CD14-positive monocyte (primary cell): ENCODE measurements at regions not wholly inside any gene's neighbourhood (a gene's known extent, or its start where the extent isn't known, plus 50 kb on each side); places are given as distances from the start of the nearest gene placed in this dataset.

Experiments used
- DNase-seq, 3 donors: peaks; one replicate each; pipeline ENCODE4 v3.0.0-alpha.2; 2011 to 2022
- H2AFZ ChIP-seq: 2 replicates; pipeline ENCODE4 v1.6.0; 2012; ENCODE audit warnings: mild to moderate bottlenecking, low read depth, low read length, inconsistent platforms; ENCODE audit not compliant: insufficient read depth, poor library complexity, severe bottlenecking
- H3K27ac ChIP-seq, 2 donors: 1 replicate in 1 of 2; 2 replicates in 1 of 2; pipeline ENCODE4 v1.5.1; 2012 to 2013; ENCODE audit warnings: low read length in 2 of 2, control low read depth in 1 of 2, inconsistent platforms in 1 of 2, low read depth in 1 of 2, mild to moderate bottlenecking in 1 of 2
- H3K27me3 ChIP-seq, 2 donors: one replicate each; pipeline versions ENCODE4 v1.6.0 to v1.6.1; 2011 to 2013; ENCODE audit warnings: low read length in 2 of 2; ENCODE audit not compliant: control insufficient read depth in 2 of 2, insufficient read depth in 2 of 2
- H3K36me3 ChIP-seq, 2 donors: replicated peaks in 1 of 2; 1 replicate in 1 of 2; 2 replicates in 1 of 2; pipeline versions ENCODE4 v1.5.1 to v1.6.1; 2012 to 2013; ENCODE audit warnings: low read length in 2 of 2, control low read depth in 1 of 2, inconsistent platforms in 1 of 2, mild to moderate bottlenecking in 1 of 2; ENCODE audit not compliant: insufficient read depth in 2 of 2, control insufficient read depth in 1 of 2
- H3K4me1 ChIP-seq, 2 donors: 1 replicate in 1 of 2; 2 replicates in 1 of 2; pipeline versions ENCODE4 v1.5.1 to v1.6.1; 2012 to 2013; ENCODE audit warnings: low read length in 2 of 2, control low read depth in 1 of 2, inconsistent platforms in 1 of 2, mild to moderate bottlenecking in 1 of 2, moderate library complexity in 1 of 2; ENCODE audit not compliant: insufficient read depth in 2 of 2, control insufficient read depth in 1 of 2
- H3K4me2 ChIP-seq: replicated peaks from 2 replicates; pipeline ENCODE3; 2012; ENCODE audit warnings: low read length, moderate library complexity, mild to moderate bottlenecking; ENCODE audit not compliant: poor library complexity, severe bottlenecking; ENCODE audit errors: extremely low read depth
- H3K4me3 ChIP-seq, 3 experiments: fragments of 200-600 bp in 1 of 3; sonication (generic) in 1 of 3; replicated peaks in 1 of 3; 1 replicate in 2 of 3; 2 replicates in 1 of 3; pipeline ENCODE4 v1.5.1; 2011 to 2013; ENCODE audit warnings: low read length in 3 of 3, mild to moderate bottlenecking in 3 of 3, control low read depth in 2 of 3, low read depth in 2 of 3, inconsistent platforms in 1 of 3, moderate library complexity in 1 of 3
- H3K79me2 ChIP-seq: 2 replicates; pipeline ENCODE4 v1.6.0; 2012; ENCODE audit warnings: mild to moderate bottlenecking, control low read depth, inconsistent platforms, low read length, moderate library complexity; ENCODE audit not compliant: insufficient read depth
- H3K9ac ChIP-seq: 2 replicates; pipeline ENCODE4 v1.6.0; 2017; ENCODE audit warnings: low read length, mild to moderate bottlenecking; ENCODE audit not compliant: insufficient read depth, poor library complexity, severe bottlenecking
- H3K9me3 ChIP-seq, 2 donors: replicated peaks in 1 of 2; 1 replicate in 1 of 2; 2 replicates in 1 of 2; pipeline versions ENCODE4 v1.5.1 to v1.6.1; 2012 to 2013; ENCODE audit warnings: low read length in 2 of 2, control low read depth in 1 of 2; ENCODE audit not compliant: control insufficient read depth in 1 of 2, insufficient read depth in 1 of 2
- H4K20me1 ChIP-seq: 2 replicates; pipeline ENCODE4 v1.6.0; 2012; ENCODE audit warnings: mild to moderate bottlenecking, low read length, control low read depth, moderate library complexity; ENCODE audit not compliant: insufficient read depth
- H3K27ac Mint-ChIP-seq, 7 donors: one replicate each; pipeline ENCODE4 v1.8.0; 2020; ENCODE audit warnings: mild to moderate bottlenecking in 7 of 7, mixed read lengths in 7 of 7, moderate library complexity in 6 of 7, inconsistent platforms in 2 of 7
- H3K27me3 Mint-ChIP-seq, 3 donors: one replicate each; pipeline ENCODE4 v1.8.0; 2021 to 2022; ENCODE audit warnings: low read depth in 3 of 3, mild to moderate bottlenecking in 3 of 3, mixed read lengths in 3 of 3, moderate library complexity in 3 of 3, inconsistent platforms in 1 of 3
- H3K36me3 Mint-ChIP-seq, 2 donors: one replicate each; pipeline ENCODE4 v1.8.0; 2020; ENCODE audit warnings: mixed read lengths in 2 of 2, inconsistent platforms in 1 of 2, mild to moderate bottlenecking in 1 of 2
- H3K4me1 Mint-ChIP-seq: one replicate; pipeline ENCODE4 v1.8.0; 2020; ENCODE audit warnings: mild to moderate bottlenecking, mixed read lengths
- H3K4me3 Mint-ChIP-seq, 2 donors: one replicate each; pipeline ENCODE4 v1.8.0; 2020; ENCODE audit warnings: mild to moderate bottlenecking in 2 of 2, mixed read lengths in 2 of 2, moderate library complexity in 1 of 2
- H3K9me3 Mint-ChIP-seq, 7 donors: one replicate each; pipeline ENCODE4 v1.8.0; 2020 to 2022; ENCODE audit warnings: mixed read lengths in 7 of 7, mild to moderate bottlenecking in 6 of 7, moderate library complexity in 6 of 7, inconsistent platforms in 2 of 7
- CTCF ChIP-seq: fragments of 200-600 bp; IDR thresholded peaks from one replicate; pipeline ENCODE4 v1.8.0; 2022; ENCODE audit warnings: antibody characterized with exemption, mild to moderate bottlenecking
- WGBS: methylation state at CpG from one replicate; pipeline ENCODE4 v1.1.5; 2013; ENCODE audit warnings: missing lambda C conversion rate; ENCODE audit not compliant: insufficient coverage; 5-methylcytosine and 5-hydroxymethylcytosine counted together
- intact Hi-C, 2 donors: fragments of 100-400 bp; cut with micrococcal nuclease; formaldehyde crosslinking; loops; one replicate each; pipeline versions ENCODE4 v1.15.0 to v1.15.1; 2023

GRCh38 chr13:106095919-106096318, 439.5 kb downstream of the EFNB2 start:
- H3K4me2 ChIP-seq = no peak overlapping the region
- peaks cover 0 to 2% (median 0%) of the 10 kb centered on the region in 3 donors for H3K27me3 Mint-ChIP-seq

GRCh38 chr13:106095406-106095805, 440.1 kb downstream of the EFNB2 start:
- no peak overlapping the region for H2AFZ ChIP-seq
- no peak overlapping the region for H3K4me2 ChIP-seq
- no peak overlapping the region for H3K4me3 Mint-ChIP-seq
- no peak for TF ChIP-seq CTCF
- H4K20me1 ChIP-seq = no peaks in the 10 kb centered on the region
- H3K4me1 Mint-ChIP-seq = no peaks in the 10 kb centered on the region
- no peaks in the 10 kb centered on the region for H3K36me3 Mint-ChIP-seq
- H3K79me2 ChIP-seq = no peaks in the 10 kb centered on the region
- no peaks in the 10 kb centered on the region for H3K9me3 ChIP-seq
- no peak overlapping the region for H3K4me3 ChIP-seq
- no peaks in the 10 kb centered on the region for H3K36me3 ChIP-seq
- DNase-seq = no peak
- peaks cover 0 to 8% (median 1%) of the 10 kb centered on the region in 7 donors for H3K9me3 Mint-ChIP-seq
- no peak overlapping the region for H3K9ac ChIP-seq
- intact Hi-C loops = no loop called here
- H3K27me3 ChIP-seq = no peaks in the 10 kb centered on the region
- H3K27ac ChIP-seq = no peak overlapping the region
- H3K4me1 ChIP-seq = no peaks in the 10 kb centered on the region
- no peak overlapping the region for H3K27ac Mint-ChIP-seq
- WGBS = 97% methylated on average over 4 of the region's 4 CpGs
- H3K27me3 Mint-ChIP-seq = peaks cover 0 to 2% (median 1%) of the 10 kb centered on the region in 3 donors

More at GRCh38 chr13:106095919-106096318, 439.5 kb downstream of the EFNB2 start:
- H2AFZ ChIP-seq = no peak overlapping the region
- H3K36me3 Mint-ChIP-seq = no peaks in the 10 kb centered on the region
- no peaks in the 10 kb centered on the region for H3K79me2 ChIP-seq
- H3K9me3 ChIP-seq = no peaks in the 10 kb centered on the region
- H3K36me3 ChIP-seq = no peaks in the 10 kb centered on the region
- no peak for TF ChIP-seq CTCF
- H3K27ac ChIP-seq = no peak overlapping the region
- no peaks in the 10 kb centered on the region for H3K4me1 ChIP-seq
- no peak for DNase-seq
- H3K4me3 Mint-ChIP-seq = no peak overlapping the region
- H3K9me3 Mint-ChIP-seq = peaks cover 0 to 8% (median 1%) of the 10 kb centered on the region in 7 donors
- no peak overlapping the region for H3K9ac ChIP-seq
- no peak overlapping the region for H3K27ac Mint-ChIP-seq
- no peaks in the 10 kb centered on the region for H4K20me1 ChIP-seq
- intact Hi-C loops = no loop called here
- H3K4me3 ChIP-seq = no peak overlapping the region
- H3K4me1 Mint-ChIP-seq = no peaks in the 10 kb centered on the region
- no peaks in the 10 kb centered on the region for H3K27me3 ChIP-seq
- 100% methylated on average over 3 of the region's 4 CpGs for WGBS
